Urothelium cell line (cell line): ENCODE measurements at regions not wholly inside any gene's neighbourhood (a gene's known extent, or its start where the extent isn't known, plus 50 kb on each side); places are given as distances from the start of the nearest gene placed in this dataset.
"Not testable (repeated sequence)": the region's sequence is repeated elsewhere in the genome, so short reads cannot be mapped to it uniquely, and the experiment has no call there.

Source experiments
- DNase-seq: peaks from one replicate; pipeline ENCODE4 v3.0.0; 2011; ENCODE audit warnings: low spot score, mixed read lengths
- FAIRE-seq: peaks from 2 replicates; lab custom pipeline; 2011; peaks lifted over from hg19 to GRCh38; lab: Jason Lieb, UNC

GRCh38 chr10:121316432-121316831 lies 281.8 kb downstream of the FGFR2 start:
- FAIRE-seq (no peak), DNase-seq (no peak)

GRCh38 chr10:121317374-121317773 lies 280.9 kb downstream of the FGFR2 start:
- no peak for DNase-seq
- no peak for FAIRE-seq

DNA sequence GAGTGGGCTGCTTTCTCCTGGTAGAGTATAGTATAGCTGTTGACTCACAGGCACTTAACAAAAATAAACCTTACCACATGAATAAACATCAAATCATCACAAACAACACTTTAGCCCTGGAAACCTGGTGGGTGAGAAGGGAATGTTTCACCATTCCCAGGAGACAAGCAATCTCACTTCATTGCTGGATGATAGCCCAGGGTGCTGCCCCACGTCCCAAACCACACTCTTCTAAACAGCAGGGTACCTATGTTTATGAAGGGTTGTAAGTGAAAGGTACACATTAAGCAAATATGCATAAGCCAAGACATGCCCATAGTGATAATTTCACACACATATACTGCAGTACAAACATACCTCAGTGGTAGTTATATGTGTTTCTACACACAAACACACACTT lies 276.2 kb downstream of the FGFR2 start:
- FAIRE-seq (no peak), DNase-seq (no peak)

- FAIRE-seq (no peak), DNase-seq (no peak)
Observed at GRCh38 chr10:121322776-121323175, 275.5 kb downstream of the FGFR2 start.

GRCh38 chr10:121323443-121323842 lies 274.8 kb downstream of the FGFR2 start:
- DNase-seq: no peak
- no peak for FAIRE-seq

GRCh38 chr10:121324678-121325213 lies 273.5 kb downstream of the FGFR2 start:
- FAIRE-seq (peak; percentile 94), DNase-seq (peak; percentile 63)

- no peak for FAIRE-seq
Observed at GRCh38 chr10:121325490-121326231, 272.6 kb downstream of the FGFR2 start.

GRCh38 chr10:121326905-121327304 lies 271.3 kb downstream of the FGFR2 start:
- DNase-seq (peak; percentile 44), FAIRE-seq (no peak)

More at GRCh38 chr10:121325490-121326231, 272.6 kb downstream of the FGFR2 start:
- peak; percentile 20 for DNase-seq

DNA sequence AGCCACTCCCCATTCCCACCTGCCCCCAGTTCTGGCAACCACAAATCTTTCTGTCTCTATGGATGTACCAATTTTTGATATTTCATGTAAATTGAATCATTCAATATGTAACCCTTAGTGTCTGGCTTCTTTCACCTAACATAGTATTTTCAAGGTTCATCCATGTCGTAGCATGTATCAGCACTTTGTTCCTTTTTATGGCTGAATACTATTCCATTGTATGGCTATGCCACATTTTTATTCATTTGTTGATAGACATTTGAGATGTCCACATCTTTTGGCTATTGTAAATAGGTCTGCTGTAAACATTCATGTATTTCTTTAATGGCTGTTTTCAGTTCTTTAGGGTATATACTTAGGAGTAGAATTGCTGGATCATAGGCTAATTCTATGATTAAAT lies 270.5 kb downstream of the FGFR2 start:
- DNase-seq: no peak
- no peak for FAIRE-seq

- not testable (repeated sequence) for DNase-seq, FAIRE-seq
Observed at GRCh38 chr10:121329631-121330030, 268.6 kb downstream of the FGFR2 start.

DNA sequence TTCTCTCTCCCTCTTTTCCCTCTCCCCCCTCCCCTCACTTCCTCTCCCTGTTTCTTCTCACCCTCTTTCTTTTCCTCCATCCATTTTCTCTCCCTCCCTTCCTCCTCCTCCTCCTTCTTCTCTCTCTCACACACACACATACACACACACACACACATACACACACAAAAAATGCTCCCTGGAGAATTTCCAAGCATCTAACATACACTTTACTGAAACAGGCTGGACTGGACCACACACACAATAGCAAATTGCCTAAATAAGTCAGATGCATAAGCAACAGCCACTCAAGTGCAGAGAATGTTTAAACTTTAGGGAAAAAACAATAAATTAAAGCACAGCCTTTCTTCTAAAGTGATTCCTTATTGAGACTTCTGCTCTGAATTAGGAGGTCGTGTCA lies 267.7 kb downstream of the FGFR2 start:
- FAIRE-seq: no peak
- DNase-seq: no peak

GRCh38 chr10:121332353-121332752 lies 265.9 kb downstream of the FGFR2 start:
- FAIRE-seq (no peak), DNase-seq (no peak)

DNA sequence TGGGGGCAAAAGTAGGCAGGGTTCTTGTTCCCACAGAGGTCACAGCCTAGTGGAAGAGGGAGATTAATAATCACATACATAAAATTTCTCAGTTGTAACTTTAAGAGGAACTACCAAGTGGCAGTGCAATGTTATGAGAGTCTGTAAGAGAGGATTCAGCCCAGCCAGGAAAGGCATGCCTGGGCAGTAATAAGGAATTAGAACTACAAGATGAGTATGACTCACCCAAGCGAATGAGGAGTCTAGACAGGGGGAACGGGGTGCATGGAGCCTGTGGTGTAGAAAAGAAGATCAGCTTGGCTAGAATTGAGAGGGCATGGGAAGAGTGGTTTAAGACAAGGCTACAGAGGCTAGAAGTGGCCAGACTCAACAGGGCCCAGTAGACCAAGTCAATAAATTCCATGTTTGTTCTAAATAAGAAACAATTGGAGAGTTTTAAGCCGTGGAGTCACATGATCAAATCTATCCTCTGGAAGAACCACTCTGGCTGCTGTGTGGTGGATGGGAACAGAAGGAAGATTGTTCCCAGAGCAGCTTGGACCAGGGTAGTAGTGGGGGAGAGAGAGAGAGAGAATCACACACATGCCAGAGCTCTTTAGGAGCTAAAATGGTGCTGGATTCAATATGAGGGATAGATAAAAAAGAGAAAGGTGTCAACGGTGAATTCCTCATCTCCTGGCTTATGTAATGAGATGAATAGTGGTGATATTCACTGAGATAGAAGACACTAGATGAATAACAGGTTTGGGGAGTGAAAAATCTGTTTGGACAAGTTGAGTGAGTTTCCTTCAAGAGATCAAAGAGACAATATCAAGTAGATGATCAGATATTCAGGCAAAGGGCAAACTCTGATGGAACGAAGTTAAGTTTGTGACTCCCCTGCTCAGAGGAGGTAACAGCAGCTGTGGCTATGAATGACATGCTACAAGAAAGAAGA lies 265.1 kb downstream of the FGFR2 start:
- DNase-seq (peak; percentile 55), FAIRE-seq (no peak)

DNA sequence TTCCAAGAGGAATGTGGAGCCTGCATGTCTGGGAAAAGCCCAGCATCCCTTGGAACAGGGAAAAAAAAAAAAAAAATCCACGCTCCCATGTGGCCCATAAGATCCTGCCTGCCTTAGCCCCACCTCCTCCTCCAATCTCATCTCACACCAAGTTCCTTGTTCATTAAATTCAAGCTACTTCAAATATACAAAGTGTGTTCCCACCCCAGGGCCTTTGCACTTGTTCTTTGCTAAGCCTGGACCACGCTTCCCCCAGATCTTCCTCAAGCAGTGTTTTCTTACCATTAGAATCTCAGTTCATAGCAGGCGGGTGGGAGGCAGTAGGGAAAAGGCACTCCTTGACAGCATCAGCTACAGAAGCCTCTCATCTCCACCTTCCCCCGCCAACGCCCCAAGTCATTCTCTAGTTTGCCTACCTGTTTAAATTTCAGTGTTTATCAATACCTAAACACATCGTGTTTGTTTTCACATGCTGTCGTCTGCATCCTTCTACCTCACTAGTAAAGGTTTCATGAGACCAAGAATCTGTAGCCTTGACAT lies 262.8 kb downstream of the FGFR2 start:
- DNase-seq: no peak
- FAIRE-seq: no peak

DNA sequence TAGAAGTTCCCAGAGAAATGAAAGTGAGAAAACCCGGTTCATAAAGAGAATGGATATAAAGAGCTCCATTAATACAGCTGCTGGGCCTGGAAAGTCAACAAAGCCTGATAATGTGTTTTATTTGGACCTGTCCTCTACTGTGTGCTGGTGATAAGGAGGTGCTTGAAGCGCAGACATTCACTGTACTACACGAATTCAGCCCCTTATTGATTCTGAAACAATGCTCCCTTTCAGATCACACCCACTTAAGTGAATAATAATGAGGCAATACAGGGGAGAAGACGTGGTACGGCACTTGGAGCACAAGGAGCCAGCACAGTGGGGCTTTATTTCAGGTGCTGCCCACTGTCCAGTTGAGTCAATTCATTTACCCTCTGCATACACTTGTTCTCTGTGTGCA lies 260.8 kb downstream of the FGFR2 start:
- FAIRE-seq (peak; percentile 17), DNase-seq (no peak)

- FAIRE-seq (no peak), DNase-seq (no peak)
Observed at GRCh38 chr10:121338206-121338980, 259.9 kb downstream of the FGFR2 start.

DNA sequence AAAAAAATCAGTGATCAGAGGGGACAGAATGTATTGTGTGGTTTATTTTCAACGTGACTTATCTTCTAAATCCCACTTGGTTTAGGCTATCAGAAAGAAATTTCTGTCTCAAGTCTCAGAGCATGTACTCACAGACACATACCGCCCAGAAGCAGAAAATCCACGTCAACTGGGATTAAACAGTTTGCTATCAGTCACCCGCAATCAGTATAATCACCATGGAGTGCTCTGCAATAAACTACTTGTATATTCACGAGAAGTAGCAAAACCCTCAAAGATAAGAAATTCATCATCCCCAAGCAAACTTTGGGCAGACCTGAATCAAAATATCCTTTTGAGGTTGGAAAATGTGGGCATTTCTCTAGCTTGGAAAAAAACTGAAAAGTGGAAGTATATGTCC lies 259.1 kb downstream of the FGFR2 start:
- no peak for DNase-seq
- FAIRE-seq: no peak

DNA sequence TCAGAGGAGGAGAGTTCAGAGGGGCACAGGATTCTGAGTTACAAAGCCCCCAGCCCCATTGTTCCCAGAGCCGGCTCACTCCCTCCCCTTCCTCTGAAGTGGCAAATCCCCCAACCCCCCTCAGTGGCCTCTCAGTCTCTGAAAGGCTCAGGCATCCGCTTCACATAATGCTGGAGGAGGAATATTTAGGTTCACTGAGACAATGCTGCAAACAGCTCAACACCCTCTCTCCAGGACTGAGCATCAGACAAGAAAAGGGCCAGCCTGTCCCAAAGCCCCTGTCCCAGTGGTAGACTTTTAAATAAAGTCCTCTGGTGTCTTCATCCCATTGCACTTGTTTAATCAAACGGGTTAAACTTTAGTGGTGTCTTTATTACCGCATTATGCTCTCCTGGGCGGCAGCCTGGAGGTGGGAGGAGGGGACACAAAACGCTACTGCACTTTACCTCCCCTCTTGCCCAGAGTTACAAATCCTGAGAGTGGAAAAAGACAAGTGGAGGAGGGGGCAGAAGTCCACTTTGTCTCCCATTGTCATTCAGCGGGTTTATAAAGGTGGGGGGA lies 257.9 kb downstream of the FGFR2 start:
- DNase-seq: no peak
- no peak for FAIRE-seq

GRCh38 chr10:121351540-121351939 lies 246.7 kb downstream of the FGFR2 start:
- DNase-seq (no peak), FAIRE-seq (no peak)

- no peak for FAIRE-seq
- DNase-seq: peak; percentile 7
Observed at GRCh38 chr10:121352231-121352855, 245.9 kb downstream of the FGFR2 start.
